ENCODE measurements at regions not wholly inside any gene's neighbourhood (a gene's known extent, or its start where the extent isn't known, plus 50 kb on each side); places are given as distances from the start of the nearest gene placed in this dataset.

DNA sequence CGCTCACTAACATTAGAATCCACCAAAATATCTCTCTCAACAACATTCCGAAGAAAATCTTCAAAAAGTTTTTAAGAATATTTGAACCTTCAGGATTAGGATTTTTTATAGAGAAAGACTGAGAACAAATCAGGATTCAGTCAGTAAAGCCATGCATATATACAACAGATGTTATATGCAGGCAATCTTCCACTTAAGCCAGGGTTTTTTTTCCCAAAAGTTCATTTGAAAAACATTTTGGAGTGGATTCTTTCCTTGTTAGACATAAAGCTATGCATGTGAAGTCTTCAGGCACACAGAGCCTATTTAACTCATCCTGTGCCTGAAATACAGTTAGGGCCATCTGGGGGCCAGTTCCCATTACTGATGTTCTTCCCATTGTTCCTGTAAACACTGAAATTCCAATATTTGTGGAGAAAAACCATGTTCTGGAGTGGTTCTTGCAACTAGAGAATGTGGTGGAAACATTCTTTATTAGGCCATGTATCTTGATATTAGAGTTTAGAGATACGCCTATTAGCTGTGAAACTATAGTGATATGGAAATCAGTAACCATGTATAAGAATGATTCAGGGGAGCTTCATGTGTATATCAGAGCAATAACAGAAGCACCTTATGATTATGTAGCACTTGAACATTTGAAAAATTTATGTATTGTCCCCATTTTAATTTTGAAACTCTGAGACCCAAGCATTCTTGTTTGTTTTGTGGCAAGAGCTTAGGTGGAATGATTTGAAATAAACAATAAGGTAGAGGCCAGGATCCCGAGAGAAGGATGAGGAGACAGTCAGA, 61.7 kb downstream of the PLEKHG1 start:
- no peak for TF ChIP-seq POLR2A (IDR thresholded peaks at IDR 0.05)
- TF ChIP-seq, protein P1, sequence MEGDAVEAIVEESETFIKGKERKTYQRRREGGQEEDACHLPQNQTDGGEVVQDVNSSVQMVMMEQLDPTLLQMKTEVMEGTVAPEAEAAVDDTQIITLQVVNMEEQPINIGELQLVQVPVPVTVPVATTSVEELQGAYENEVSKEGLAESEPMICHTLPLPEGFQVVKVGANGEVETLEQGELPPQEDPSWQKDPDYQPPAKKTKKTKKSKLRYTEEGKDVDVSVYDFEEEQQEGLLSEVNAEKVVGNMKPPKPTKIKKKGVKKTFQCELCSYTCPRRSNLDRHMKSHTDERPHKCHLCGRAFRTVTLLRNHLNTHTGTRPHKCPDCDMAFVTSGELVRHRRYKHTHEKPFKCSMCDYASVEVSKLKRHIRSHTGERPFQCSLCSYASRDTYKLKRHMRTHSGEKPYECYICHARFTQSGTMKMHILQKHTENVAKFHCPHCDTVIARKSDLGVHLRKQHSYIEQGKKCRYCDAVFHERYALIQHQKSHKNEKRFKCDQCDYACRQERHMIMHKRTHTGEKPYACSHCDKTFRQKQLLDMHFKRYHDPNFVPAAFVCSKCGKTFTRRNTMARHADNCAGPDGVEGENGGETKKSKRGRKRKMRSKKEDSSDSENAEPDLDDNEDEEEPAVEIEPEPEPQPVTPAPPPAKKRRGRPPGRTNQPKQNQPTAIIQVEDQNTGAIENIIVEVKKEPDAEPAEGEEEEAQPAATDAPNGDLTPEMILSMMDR (IDR thresholded peaks at IDR 0.05): no peak
- TF ChIP-seq POLR2AphosphoS5 (IDR thresholded peaks at IDR 0.05): no peak
- TF ChIP-seq EP300 (IDR thresholded peaks at IDR 0.05): no peak
